ENCODE measurements at regions not wholly inside any gene's neighbourhood (a gene's known extent, or its start where the extent isn't known, plus 50 kb on each side); places are given as distances from the start of the nearest gene placed in this dataset.

DNA sequence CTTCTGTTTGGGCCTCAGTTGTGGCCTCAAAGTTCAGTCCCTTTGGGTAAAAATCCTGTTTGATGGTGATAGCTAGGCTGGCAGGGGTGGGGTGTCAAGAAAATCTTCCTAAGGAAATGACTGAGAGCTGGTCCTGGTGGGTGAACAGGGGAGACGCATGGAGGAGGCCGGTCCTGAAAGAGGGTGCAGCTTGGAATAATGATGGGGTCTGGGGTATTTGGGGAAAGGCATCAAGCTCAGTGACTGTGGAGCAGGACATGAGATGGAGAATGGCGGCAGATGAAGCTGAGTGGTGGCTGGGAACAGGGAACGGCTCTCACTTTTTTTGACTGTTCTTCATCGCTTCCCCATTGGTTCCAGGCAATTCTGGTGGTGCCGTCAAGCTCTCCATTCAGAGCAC is 140.7 kb upstream of the PKDCC start:
- no peak overlapping the region for H3K27ac Mint-ChIP-seq (ENCODE audit: unreplicated experiment)
- Histone ChIP-seq H2AFZ (ENCODE audit: low read depth, low read length) (no peak overlapping the region), H4K20me1 (ENCODE audit: insufficient read depth, low read length) (no peaks in the 10 kb centered on the region), H3K36me3 (ENCODE audit: insufficient read depth, low read length) (no peaks in the 10 kb centered on the region), H3K27me3 (ENCODE audit: insufficient read depth, low read length) (no peaks in the 10 kb centered on the region), H3K9ac (ENCODE audit: low read length) (no peak overlapping the region), H3K4me1 (ENCODE audit: insufficient read depth, low read length) (peaks cover 11% of the 10 kb centered on the region), H3K4me2 (ENCODE audit: low read length) (no peak overlapping the region), H3K27ac (ENCODE audit: low read depth, low read length) (no peak overlapping the region), H3K79me2 (ENCODE audit: insufficient read depth, low read length) (no peaks in the 10 kb centered on the region), H3K4me3 (ENCODE audit: insufficient read depth, low read depth, low read length) (no peak overlapping the region), H3K9me3 (ENCODE audit: insufficient read depth, low read depth, low read length) (no peaks in the 10 kb centered on the region)
- H3K4me1 Mint-ChIP-seq (ENCODE audit: low read depth, unreplicated experiment), result peaks cover 21% of the 10 kb centered on the region
- no peak for TF ChIP-seq CTCF (IDR thresholded peaks at IDR 0.05; ENCODE audit: insufficient read depth, low read depth, low read length)
- no peak for TF ChIP-seq EZH2 (IDR thresholded peaks at IDR 0.05; ENCODE audit: insufficient read depth, low read length)
- no peaks in the 10 kb centered on the region for H3K36me3 Mint-ChIP-seq (ENCODE audit: low read depth, unreplicated experiment)
- peaks cover 14% of the 10 kb centered on the region for H3K27me3 Mint-ChIP-seq (ENCODE audit: low read depth, unreplicated experiment)
- peaks cover 2% of the 10 kb centered on the region for H3K9me3 Mint-ChIP-seq (ENCODE audit: unreplicated experiment)
- no peak overlapping the region for H3K4me3 Mint-ChIP-seq (ENCODE audit: unreplicated experiment)
- DNase-seq (ENCODE audit: low read depth) (no peak), FAIRE-seq (no peak)

DNA sequence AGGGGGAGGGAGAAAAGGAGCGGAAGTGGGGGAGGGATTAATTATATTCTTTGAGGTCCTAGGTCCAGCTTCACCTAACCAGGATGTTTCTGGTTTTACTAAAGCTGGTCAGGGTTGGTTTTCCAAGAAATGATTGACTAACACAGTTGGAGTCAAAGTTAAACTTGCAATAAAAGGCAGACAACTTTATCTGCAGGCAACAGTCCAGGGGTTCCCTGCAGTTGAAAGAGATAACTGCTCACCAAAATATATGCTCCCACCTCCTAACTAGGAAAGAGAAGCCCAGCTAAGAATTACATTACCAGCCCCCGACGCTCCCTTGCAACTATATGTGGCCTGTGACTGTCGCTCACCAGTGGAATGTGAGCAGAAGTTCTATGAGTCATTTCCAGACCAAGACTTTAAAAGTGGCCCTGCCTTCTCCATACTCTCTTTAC is 140.0 kb upstream of the PKDCC start:
- H3K9me3 ChIP-seq (ENCODE audit: insufficient read depth, low read depth, low read length), result no peaks in the 10 kb centered on the region
- no peak overlapping the region for H3K27ac ChIP-seq (ENCODE audit: low read depth, low read length)
- H3K36me3 Mint-ChIP-seq (ENCODE audit: low read depth, unreplicated experiment), result no peaks in the 10 kb centered on the region
- H3K9ac ChIP-seq (ENCODE audit: low read length), result no peak overlapping the region
- no peaks in the 10 kb centered on the region for H3K79me2 ChIP-seq (ENCODE audit: insufficient read depth, low read length)
- peaks cover 11% of the 10 kb centered on the region for H3K4me1 ChIP-seq (ENCODE audit: insufficient read depth, low read length)
- H3K27me3 Mint-ChIP-seq (ENCODE audit: low read depth, unreplicated experiment), result peaks cover 11% of the 10 kb centered on the region
- peaks cover 21% of the 10 kb centered on the region for H3K4me1 Mint-ChIP-seq (ENCODE audit: low read depth, unreplicated experiment)
- no peaks in the 10 kb centered on the region for H3K27me3 ChIP-seq (ENCODE audit: insufficient read depth, low read length)
- peak overlapping the region; percentile 44 for H3K4me2 ChIP-seq (ENCODE audit: low read length)
- no peak for DNase-seq (ENCODE audit: low read depth)
- no peaks in the 10 kb centered on the region for H4K20me1 ChIP-seq (ENCODE audit: insufficient read depth, low read length)
- no peak for FAIRE-seq
- no peak overlapping the region for H3K27ac Mint-ChIP-seq (ENCODE audit: unreplicated experiment)
- H3K4me3 ChIP-seq (ENCODE audit: insufficient read depth, low read depth, low read length), result no peak overlapping the region
- H3K4me3 Mint-ChIP-seq (ENCODE audit: unreplicated experiment), result peak overlapping the region; percentile 0
- no peak overlapping the region for H2AFZ ChIP-seq (ENCODE audit: low read depth, low read length)
- TF ChIP-seq EZH2 (IDR thresholded peaks at IDR 0.05; ENCODE audit: insufficient read depth, low read length) (no peak), CTCF (IDR thresholded peaks at IDR 0.05; ENCODE audit: insufficient read depth, low read depth, low read length) (no peak)
- H3K9me3 Mint-ChIP-seq (ENCODE audit: unreplicated experiment), result peaks cover 2% of the 10 kb centered on the region
- H3K36me3 ChIP-seq (ENCODE audit: insufficient read depth, low read length), result no peaks in the 10 kb centered on the region

DNA sequence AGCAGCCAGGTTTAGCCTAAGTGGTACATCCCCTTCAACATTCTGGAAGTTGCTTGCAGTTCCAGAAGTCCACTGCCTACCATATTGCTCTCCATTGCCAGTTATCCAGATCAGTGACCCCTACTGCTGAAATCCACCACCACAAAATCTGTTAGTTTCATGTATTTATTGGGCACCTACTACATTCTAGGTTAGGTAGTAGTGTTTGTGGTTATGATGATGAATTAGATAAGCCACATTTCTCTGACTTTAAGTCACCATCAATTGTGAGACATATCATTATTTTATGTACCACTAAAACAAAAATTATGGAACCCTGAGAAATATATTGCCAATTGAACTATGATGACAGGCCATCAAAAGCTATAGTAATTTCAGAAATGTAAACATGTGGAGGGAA is 139.5 kb upstream of the PKDCC start:
- no peaks in the 10 kb centered on the region for H3K79me2 ChIP-seq (ENCODE audit: insufficient read depth, low read length)
- no peaks in the 10 kb centered on the region for H4K20me1 ChIP-seq (ENCODE audit: insufficient read depth, low read length)
- FAIRE-seq (no peak), DNase-seq (ENCODE audit: low read depth) (no peak)
- H3K9me3 ChIP-seq (ENCODE audit: insufficient read depth, low read depth, low read length), result no peaks in the 10 kb centered on the region
- H3K4me3 Mint-ChIP-seq (ENCODE audit: unreplicated experiment), result no peak overlapping the region
- peaks cover 9% of the 10 kb centered on the region for H3K27me3 Mint-ChIP-seq (ENCODE audit: low read depth, unreplicated experiment)
- H3K27me3 ChIP-seq (ENCODE audit: insufficient read depth, low read length), result no peaks in the 10 kb centered on the region
- H3K4me2 ChIP-seq (ENCODE audit: low read length), result no peak overlapping the region
- peaks cover 3% of the 10 kb centered on the region for H3K36me3 Mint-ChIP-seq (ENCODE audit: low read depth, unreplicated experiment)
- H3K4me1 Mint-ChIP-seq (ENCODE audit: low read depth, unreplicated experiment), result peaks cover 21% of the 10 kb centered on the region
- H3K27ac Mint-ChIP-seq (ENCODE audit: unreplicated experiment), result no peak overlapping the region
- peaks cover 11% of the 10 kb centered on the region for H3K4me1 ChIP-seq (ENCODE audit: insufficient read depth, low read length)
- no peak overlapping the region for H3K9ac ChIP-seq (ENCODE audit: low read length)
- H3K36me3 ChIP-seq (ENCODE audit: insufficient read depth, low read length), result no peaks in the 10 kb centered on the region
- no peak overlapping the region for H2AFZ ChIP-seq (ENCODE audit: low read depth, low read length)
- peaks cover 2% of the 10 kb centered on the region for H3K9me3 Mint-ChIP-seq (ENCODE audit: unreplicated experiment)
- no peak overlapping the region for H3K4me3 ChIP-seq (ENCODE audit: insufficient read depth, low read depth, low read length)
- TF ChIP-seq EZH2 (IDR thresholded peaks at IDR 0.05; ENCODE audit: insufficient read depth, low read length) (no peak), CTCF (IDR thresholded peaks at IDR 0.05; ENCODE audit: insufficient read depth, low read depth, low read length) (no peak)
- no peak overlapping the region for H3K27ac ChIP-seq (ENCODE audit: low read depth, low read length)

All from astrocyte (in vitro differentiated cells and primary cell).